ENCODE measurements at regions not wholly inside any gene's neighbourhood (a gene's known extent, or its start where the extent isn't known, plus 50 kb on each side); places are given as distances from the start of the nearest gene placed in this dataset.

DNA sequence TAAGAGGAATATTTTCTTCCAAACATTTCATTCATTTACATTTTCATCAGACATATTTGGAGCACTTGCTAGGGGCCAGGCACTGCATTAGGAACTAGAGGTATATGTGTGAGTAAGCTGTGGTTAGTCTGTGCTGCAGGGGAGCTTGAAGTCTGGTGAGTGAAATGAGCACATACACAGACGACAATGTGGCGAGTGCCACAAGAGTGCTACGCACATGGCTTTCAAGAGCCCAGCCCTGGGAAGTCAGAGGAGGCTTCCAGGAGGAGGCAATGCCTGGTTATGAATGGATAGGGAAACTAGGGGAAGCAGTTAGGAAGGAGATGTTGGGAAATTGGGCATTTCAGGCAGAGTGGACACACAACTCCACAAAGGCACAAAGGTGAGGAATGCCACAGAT, 171.8 kb downstream of the IER5 start:
- TF ChIP-seq POLR2A (IDR thresholded peaks at IDR 0.05), result no peak
- TF ChIP-seq, protein P1, sequence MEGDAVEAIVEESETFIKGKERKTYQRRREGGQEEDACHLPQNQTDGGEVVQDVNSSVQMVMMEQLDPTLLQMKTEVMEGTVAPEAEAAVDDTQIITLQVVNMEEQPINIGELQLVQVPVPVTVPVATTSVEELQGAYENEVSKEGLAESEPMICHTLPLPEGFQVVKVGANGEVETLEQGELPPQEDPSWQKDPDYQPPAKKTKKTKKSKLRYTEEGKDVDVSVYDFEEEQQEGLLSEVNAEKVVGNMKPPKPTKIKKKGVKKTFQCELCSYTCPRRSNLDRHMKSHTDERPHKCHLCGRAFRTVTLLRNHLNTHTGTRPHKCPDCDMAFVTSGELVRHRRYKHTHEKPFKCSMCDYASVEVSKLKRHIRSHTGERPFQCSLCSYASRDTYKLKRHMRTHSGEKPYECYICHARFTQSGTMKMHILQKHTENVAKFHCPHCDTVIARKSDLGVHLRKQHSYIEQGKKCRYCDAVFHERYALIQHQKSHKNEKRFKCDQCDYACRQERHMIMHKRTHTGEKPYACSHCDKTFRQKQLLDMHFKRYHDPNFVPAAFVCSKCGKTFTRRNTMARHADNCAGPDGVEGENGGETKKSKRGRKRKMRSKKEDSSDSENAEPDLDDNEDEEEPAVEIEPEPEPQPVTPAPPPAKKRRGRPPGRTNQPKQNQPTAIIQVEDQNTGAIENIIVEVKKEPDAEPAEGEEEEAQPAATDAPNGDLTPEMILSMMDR (IDR thresholded peaks at IDR 0.05), result no peak
- TF ChIP-seq POLR2AphosphoS5 (IDR thresholded peaks at IDR 0.05), result no peak

All from suprapubic skin (tissue), 4 donors.